OCI-LY1 (cell line): ENCODE measurements at regions not wholly inside any gene's neighbourhood (a gene's known extent, or its start where the extent isn't known, plus 50 kb on each side); places are given as distances from the start of the nearest gene placed in this dataset.

Source experiments
- H2AFZ ChIP-seq: fragments of 200-600 bp; sonication (generic), shearing (Covaris generic); 2 replicates; pipeline ENCODE4 v1.6.0; 2014; ENCODE audit warnings: antibody characterized with exemption, mild to moderate bottlenecking, low read length
- H3F3A ChIP-seq: fragments of 200-600 bp; sonication (generic), shearing (Covaris generic); 2 replicates; pipeline ENCODE4 v1.6.0; 2014; ENCODE audit warnings: mild to moderate bottlenecking, antibody characterized with exemption, low read length, moderate library complexity; ENCODE audit not compliant: insufficient read depth
- H3K27ac ChIP-seq: fragments of 200-600 bp; sonication (generic); 2 replicates; pipeline ENCODE4 v1.5.1; 2014; ENCODE audit warnings: low read length, mixed run types, mild to moderate bottlenecking, low read depth; ENCODE audit not compliant: poor library complexity, severe bottlenecking
- H3K27me3 ChIP-seq: fragments of 200-600 bp; sonication (generic); 2 replicates; pipeline ENCODE4 v1.6.0; 2014; ENCODE audit warnings: antibody characterized with exemption, mild to moderate bottlenecking, low read length, moderate library complexity; ENCODE audit not compliant: insufficient read depth
- H3K36me3 ChIP-seq: fragments of 200-600 bp; sonication (generic); 2 replicates; pipeline ENCODE4 v1.6.1; 2014; ENCODE audit warnings: mild to moderate bottlenecking, antibody characterized with exemption, low read length, moderate library complexity, mixed read lengths; ENCODE audit not compliant: insufficient read depth
- H3K4me1 ChIP-seq: fragments of 200-600 bp; sonication (generic); 2 replicates; pipeline ENCODE4 v1.5.1; 2014; ENCODE audit warnings: mild to moderate bottlenecking, low read length, moderate library complexity; ENCODE audit not compliant: insufficient read depth, severe bottlenecking
- H3K4me2 ChIP-seq: fragments of 200-600 bp; sonication (generic), shearing (Covaris generic); 2 replicates; pipeline ENCODE4 v1.6.1; 2014; ENCODE audit warnings: low read length
- H3K4me3 ChIP-seq: fragments of 200-600 bp; sonication (generic); 2 replicates; pipeline ENCODE4 v1.5.1; 2014; ENCODE audit warnings: low read length, low read depth, mild to moderate bottlenecking, mixed read lengths; ENCODE audit not compliant: poor library complexity, severe bottlenecking
- H3K79me2 ChIP-seq: fragments of 200-600 bp; shearing (Covaris generic); 2 replicates; pipeline ENCODE4 v1.6.1; 2016; ENCODE audit warnings: mixed run types, low read length, mixed read lengths; ENCODE audit not compliant: insufficient read depth
- H3K9ac ChIP-seq: fragments of 200-600 bp; sonication (generic), shearing (Covaris generic); 2 replicates; pipeline ENCODE4 v1.6.1; 2014; ENCODE audit warnings: mild to moderate bottlenecking, low read length, mixed read lengths
- H3K9me2 ChIP-seq: fragments of 200-600 bp; sonication (generic), shearing (Covaris generic); 2 replicates; pipeline ENCODE4 v1.6.1; 2014; ENCODE audit warnings: low read depth, mild to moderate bottlenecking, low read length, mixed read lengths
- H3K9me3 ChIP-seq: fragments of 200-600 bp; shearing (Covaris generic); 2 replicates; pipeline ENCODE4 v1.6.1; 2014; ENCODE audit warnings: low read length, mixed read lengths
- H4K20me1 ChIP-seq: fragments of 200-600 bp; sonication (generic), shearing (Covaris generic); 2 replicates; pipeline ENCODE4 v1.6.0; 2016; ENCODE audit warnings: mild to moderate bottlenecking, low read length; ENCODE audit not compliant: insufficient read depth
- EZH2 ChIP-seq: fragments of 200-600 bp; sonication (generic), shearing (Covaris generic); IDR thresholded peaks from 2 replicates; pipeline ENCODE4 v1.8.0; 2017; ENCODE audit warnings: borderline replicate concordance, mixed run types, mild to moderate bottlenecking, antibody characterized with exemption, low read length, moderate library complexity, mixed read lengths
- TF ChIP-seq, protein P1 (sequence below): fragments of 200-600 bp; sonication (generic), shearing (Covaris generic); IDR thresholded peaks from 2 replicates; pipeline ENCODE4 v1.5.1; 2017; ENCODE audit warnings: mild to moderate bottlenecking, antibody characterized with exemption, low read length, moderate library complexity, mixed read lengths

DNA sequence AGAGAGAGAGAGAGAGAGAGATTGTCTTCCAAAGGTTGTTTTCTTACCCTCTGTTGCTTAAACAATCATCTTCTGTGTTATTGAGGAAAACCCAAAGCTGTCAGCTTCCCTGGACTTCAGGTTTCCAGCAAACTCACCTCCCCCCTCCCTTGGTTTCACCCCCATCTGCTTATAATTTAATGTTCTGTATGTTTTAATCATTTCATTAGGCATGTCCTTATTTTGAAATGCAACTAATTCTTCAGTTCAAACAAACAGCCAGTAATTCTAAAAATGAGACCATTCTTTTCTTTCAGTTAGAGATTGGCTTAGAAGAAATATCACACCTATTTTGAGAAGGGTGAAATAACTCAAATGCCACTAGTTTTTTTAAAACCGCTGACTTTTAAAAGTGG, 102.9 kb downstream of the FAM204A start:
- Histone ChIP-seq H3K27me3 (no peaks in the 10 kb centered on the region), H3K79me2 (no peaks in the 10 kb centered on the region), H3F3A (no peaks in the 10 kb centered on the region), H2AFZ (no peak overlapping the region), H3K36me3 (no peaks in the 10 kb centered on the region), H3K9me2 (no peaks in the 10 kb centered on the region), H3K9ac (no peak overlapping the region), H3K4me1 (no peaks in the 10 kb centered on the region), H3K4me2 (no peak overlapping the region), H3K4me3 (no peak overlapping the region), H4K20me1 (no peaks in the 10 kb centered on the region), H3K27ac (no peak overlapping the region), H3K9me3 (no peaks in the 10 kb centered on the region)
- TF ChIP-seq, protein P1, sequence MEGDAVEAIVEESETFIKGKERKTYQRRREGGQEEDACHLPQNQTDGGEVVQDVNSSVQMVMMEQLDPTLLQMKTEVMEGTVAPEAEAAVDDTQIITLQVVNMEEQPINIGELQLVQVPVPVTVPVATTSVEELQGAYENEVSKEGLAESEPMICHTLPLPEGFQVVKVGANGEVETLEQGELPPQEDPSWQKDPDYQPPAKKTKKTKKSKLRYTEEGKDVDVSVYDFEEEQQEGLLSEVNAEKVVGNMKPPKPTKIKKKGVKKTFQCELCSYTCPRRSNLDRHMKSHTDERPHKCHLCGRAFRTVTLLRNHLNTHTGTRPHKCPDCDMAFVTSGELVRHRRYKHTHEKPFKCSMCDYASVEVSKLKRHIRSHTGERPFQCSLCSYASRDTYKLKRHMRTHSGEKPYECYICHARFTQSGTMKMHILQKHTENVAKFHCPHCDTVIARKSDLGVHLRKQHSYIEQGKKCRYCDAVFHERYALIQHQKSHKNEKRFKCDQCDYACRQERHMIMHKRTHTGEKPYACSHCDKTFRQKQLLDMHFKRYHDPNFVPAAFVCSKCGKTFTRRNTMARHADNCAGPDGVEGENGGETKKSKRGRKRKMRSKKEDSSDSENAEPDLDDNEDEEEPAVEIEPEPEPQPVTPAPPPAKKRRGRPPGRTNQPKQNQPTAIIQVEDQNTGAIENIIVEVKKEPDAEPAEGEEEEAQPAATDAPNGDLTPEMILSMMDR = no peak
- no peak for TF ChIP-seq EZH2

DNA sequence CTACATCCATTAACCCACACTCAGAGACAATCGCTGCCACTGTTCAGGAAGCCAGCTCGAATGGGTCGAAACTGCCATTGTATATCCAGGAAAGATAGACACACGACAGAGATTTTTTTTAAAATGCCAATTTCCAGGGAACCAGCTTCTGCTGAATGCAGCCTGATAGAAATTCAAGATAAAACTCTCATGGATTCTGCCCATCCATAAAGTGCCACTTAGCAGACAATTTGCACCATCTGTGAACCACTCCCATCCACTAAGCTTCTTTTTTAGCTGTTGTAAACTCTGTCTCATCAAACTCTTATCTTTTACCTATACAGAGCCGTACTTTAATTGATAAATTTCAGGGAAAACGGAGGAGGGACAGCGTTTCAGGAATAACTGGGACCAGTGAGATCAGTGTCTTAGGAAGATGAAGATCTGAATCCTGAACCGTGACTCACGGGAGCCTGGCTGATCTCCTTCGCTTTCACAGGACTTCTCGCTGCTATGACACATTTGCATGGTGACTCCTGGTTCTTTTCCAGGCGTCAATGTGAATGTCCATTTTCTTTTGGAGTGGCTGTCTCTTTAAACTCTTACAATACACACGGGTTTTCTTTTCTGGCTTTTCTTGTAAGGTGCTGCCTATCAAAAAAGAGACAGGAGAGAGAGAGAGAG, 103.4 kb downstream of the FAM204A start:
- no peaks in the 10 kb centered on the region for H3K36me3 ChIP-seq
- H3K79me2 ChIP-seq = no peaks in the 10 kb centered on the region
- H3K9ac ChIP-seq = no peak overlapping the region
- no peaks in the 10 kb centered on the region for H3K27me3 ChIP-seq
- no peaks in the 10 kb centered on the region for H3K4me1 ChIP-seq
- H3K4me3 ChIP-seq = no peak overlapping the region
- no peaks in the 10 kb centered on the region for H3K9me3 ChIP-seq
- TF ChIP-seq, protein P1 = no peak
- no peak for TF ChIP-seq EZH2
- H2AFZ ChIP-seq = no peak overlapping the region
- H3K4me2 ChIP-seq = no peak overlapping the region
- H4K20me1 ChIP-seq = no peaks in the 10 kb centered on the region
- no peaks in the 10 kb centered on the region for H3K9me2 ChIP-seq
- H3K27ac ChIP-seq = no peak overlapping the region
- no peaks in the 10 kb centered on the region for H3F3A ChIP-seq

DNA sequence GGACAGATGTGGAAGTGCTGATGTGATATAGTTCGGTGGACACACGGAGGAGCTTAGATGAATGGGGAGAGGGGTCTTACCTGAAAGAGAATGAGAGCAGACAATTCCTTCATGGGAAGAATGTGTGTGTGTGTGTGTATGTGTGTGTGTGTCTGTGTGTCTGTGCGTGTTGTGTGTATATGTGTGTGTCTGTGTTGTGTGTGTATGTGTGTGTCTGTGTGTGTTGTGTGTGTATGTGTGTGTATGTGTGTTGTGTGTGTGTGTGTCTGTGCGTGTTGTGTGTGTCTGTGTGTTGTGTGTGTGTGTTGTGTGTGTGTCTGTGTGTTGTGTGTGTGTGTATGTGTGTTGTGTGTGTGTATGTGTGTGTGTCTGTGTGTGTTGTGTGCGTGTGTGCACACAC, 104.2 kb downstream of the FAM204A start:
- Histone ChIP-seq H3K79me2 (no peaks in the 10 kb centered on the region), H3K27me3 (no peaks in the 10 kb centered on the region), H2AFZ (no peak overlapping the region), H3K4me2 (no peak overlapping the region), H3K36me3 (no peaks in the 10 kb centered on the region), H3K4me3 (no peak overlapping the region), H3K9me3 (no peaks in the 10 kb centered on the region), H3F3A (no peaks in the 10 kb centered on the region), H3K27ac (no peak overlapping the region), H3K9me2 (no peaks in the 10 kb centered on the region), H3K9ac (no peak overlapping the region), H4K20me1 (no peaks in the 10 kb centered on the region), H3K4me1 (no peaks in the 10 kb centered on the region)
- no peak for TF ChIP-seq EZH2
- TF ChIP-seq, protein P1 = no peak
